ENCODE measurements at regions not wholly inside any gene's neighbourhood (a gene's known extent, or its start where the extent isn't known, plus 50 kb on each side); places are given as distances from the start of the nearest gene placed in this dataset.
"Not testable (repeated sequence)": the region's sequence is repeated elsewhere in the genome, so short reads cannot be mapped to it uniquely, and the experiment has no call there.

DNA sequence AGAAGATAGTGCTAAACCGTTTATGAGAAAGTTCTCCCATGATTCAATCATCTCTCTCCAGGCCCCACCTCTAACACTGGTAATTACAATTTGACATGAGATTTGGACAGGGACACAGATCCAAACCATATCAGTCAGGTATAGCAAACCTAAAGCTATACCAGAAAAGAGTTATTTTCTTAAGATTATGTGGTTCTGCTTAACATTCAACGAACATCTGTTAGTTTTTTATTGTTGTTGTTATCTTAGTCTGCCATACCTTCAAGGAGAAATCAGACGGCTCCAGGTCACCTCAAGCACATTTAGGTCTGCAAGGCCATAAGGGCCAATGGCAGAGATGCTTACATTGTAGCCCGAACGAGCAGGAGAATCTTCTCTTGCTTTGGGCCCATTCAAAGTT is 89.5 kb upstream of the ETV3 start:
- Histone ChIP-seq H3K9me3 (ENCODE audit: control insufficient read depth, insufficient read depth, low read depth, low read length) (peaks cover 16% of the 10 kb centered on the region), H3K36me3 (ENCODE audit: control insufficient read depth, insufficient read depth, low read length) (no peaks in the 10 kb centered on the region), H3K4me1 (ENCODE audit: control insufficient read depth, insufficient read depth, low read length) (peaks cover 7% of the 10 kb centered on the region; the same call in 1 of the 2 replicates), H3K27ac (ENCODE audit: low read depth, low read length) (no peak overlapping the region), H3K9ac (ENCODE audit: low read length) (no peak overlapping the region), H3K4me3 (ENCODE audit: low read depth, low read length) (no peak overlapping the region), H3K27me3 (ENCODE audit: control insufficient read depth, insufficient read depth, low read length) (peaks cover 5% of the 10 kb centered on the region; the same call in 1 of the 2 replicates)

DNA sequence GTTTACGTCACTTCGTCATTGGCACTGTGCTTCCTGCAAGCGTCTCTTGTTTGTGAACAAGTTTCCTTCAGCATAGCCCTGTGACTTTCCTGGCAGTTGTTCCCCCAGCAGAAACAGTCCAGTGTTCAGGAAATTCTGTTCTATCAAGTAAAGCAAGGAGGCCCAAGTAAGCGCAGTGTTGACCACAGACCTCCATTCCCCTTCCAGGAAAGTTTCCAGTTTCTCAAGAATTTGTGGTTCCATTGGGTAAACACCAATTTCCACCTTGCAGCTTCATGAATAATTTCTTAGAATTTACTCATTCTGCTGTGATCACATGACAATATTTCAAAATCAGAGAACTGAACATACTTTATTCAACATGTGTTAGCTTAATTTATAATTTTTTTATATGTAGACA is 88.5 kb upstream of the ETV3 start:
- Histone ChIP-seq H3K27ac (ENCODE audit: low read depth, low read length) (no peak overlapping the region), H3K4me3 (ENCODE audit: low read depth, low read length) (no peak overlapping the region), H3K9ac (ENCODE audit: low read length) (no peak overlapping the region), H3K4me1 (ENCODE audit: control insufficient read depth, insufficient read depth, low read length) (peaks cover 7% of the 10 kb centered on the region; the same call in 1 of the 2 replicates), H3K9me3 (ENCODE audit: control insufficient read depth, insufficient read depth, low read depth, low read length) (peaks cover 16% of the 10 kb centered on the region), H3K27me3 (ENCODE audit: control insufficient read depth, insufficient read depth, low read length) (peaks cover 5% of the 10 kb centered on the region; the same call in 1 of the 2 replicates), H3K36me3 (ENCODE audit: control insufficient read depth, insufficient read depth, low read length) (no peaks in the 10 kb centered on the region)

DNA sequence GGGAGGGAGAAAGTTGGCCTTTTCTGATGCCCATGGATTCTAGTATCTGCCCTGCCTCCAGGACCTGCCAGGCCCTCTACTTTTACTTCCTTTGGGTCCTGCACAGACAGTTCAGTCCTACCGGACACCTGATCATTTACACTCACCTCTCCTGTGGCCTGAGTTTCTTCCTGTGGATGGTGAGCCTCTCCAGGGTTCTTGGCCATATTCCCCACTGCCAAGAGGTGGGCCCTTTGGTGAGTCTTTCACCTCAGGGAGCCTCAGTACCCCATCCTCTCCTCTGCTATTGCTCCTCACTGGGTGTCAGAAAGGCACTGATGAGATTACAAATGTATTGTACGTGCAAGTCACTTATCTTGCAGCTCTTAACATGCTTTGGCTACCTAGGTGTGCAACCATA is 81.4 kb upstream of the ETV3 start:
- H3K9me3 ChIP-seq (ENCODE audit: control insufficient read depth, insufficient read depth, low read depth, low read length): peaks cover 6% of the 10 kb centered on the region; the same call in 1 of the 2 replicates
- no peak overlapping the region for H3K27ac ChIP-seq (ENCODE audit: low read depth, low read length)

DNA sequence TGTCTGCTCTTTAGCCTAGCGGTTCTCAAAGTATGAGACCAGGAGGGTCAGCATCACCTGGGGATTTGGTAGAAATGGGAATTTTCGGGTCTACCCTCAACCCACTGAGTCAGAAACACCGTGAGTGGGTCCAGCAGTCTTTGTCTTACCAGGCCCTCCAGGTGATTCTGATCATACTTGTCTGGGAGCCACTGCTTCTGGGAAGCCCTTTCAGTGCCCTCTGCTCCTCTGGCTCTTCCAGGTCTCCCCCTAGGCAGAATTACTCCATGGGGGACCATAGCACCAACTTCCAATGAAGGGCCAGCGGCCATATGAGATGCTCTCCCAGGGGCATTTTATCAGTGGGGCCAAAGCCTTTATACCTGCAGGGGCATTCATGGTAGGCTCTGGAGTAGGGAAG is 81.0 kb upstream of the ETV3 start:
- H3K36me3 ChIP-seq (ENCODE audit: control insufficient read depth, insufficient read depth, low read length): no peaks in the 10 kb centered on the region
- no peaks in the 10 kb centered on the region for H3K27me3 ChIP-seq (ENCODE audit: control insufficient read depth, insufficient read depth, low read length)
- H3K4me3 ChIP-seq (ENCODE audit: low read depth, low read length): no peak overlapping the region
- no peaks in the 10 kb centered on the region for H3K4me1 ChIP-seq (ENCODE audit: control insufficient read depth, insufficient read depth, low read length)
- no peak overlapping the region for H3K27ac ChIP-seq (ENCODE audit: low read depth, low read length)
- H3K9ac ChIP-seq (ENCODE audit: low read length): no peak overlapping the region
- H3K9me3 ChIP-seq (ENCODE audit: control insufficient read depth, insufficient read depth, low read depth, low read length): peaks cover 6% of the 10 kb centered on the region; the same call in 1 of the 2 replicates

More for the DNA sequence above, 81.4 kb upstream of the ETV3 start:
- Histone ChIP-seq H3K9ac (ENCODE audit: low read length) (no peak overlapping the region), H3K4me1 (ENCODE audit: control insufficient read depth, insufficient read depth, low read length) (no peaks in the 10 kb centered on the region), H3K27me3 (ENCODE audit: control insufficient read depth, insufficient read depth, low read length) (no peaks in the 10 kb centered on the region), H3K4me3 (ENCODE audit: low read depth, low read length) (no peak overlapping the region), H3K36me3 (ENCODE audit: control insufficient read depth, insufficient read depth, low read length) (no peaks in the 10 kb centered on the region)

DNA sequence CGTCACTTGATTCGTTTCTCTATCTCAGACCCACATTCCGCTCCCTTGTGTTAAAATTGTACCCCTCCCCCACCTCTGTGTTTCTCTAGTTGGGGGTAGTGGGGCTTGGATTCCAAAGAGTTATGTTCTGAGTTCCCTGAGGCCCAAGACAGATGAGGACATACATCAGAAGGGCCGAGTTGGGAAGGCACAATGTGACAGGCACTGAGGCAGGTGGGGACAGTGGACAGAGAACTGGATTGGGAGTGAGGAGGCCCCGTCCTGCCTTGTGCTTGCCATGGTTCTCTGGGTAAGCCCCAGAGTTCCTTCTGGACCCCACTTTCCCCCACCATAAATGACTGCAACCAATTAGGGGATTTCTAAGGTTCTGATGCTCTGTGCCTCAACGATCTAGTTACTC is 80.5 kb upstream of the ETV3 start:
- H3K27me3 ChIP-seq (ENCODE audit: control insufficient read depth, insufficient read depth, low read length): no peaks in the 10 kb centered on the region
- no peaks in the 10 kb centered on the region for H3K36me3 ChIP-seq (ENCODE audit: control insufficient read depth, insufficient read depth, low read length)
- no peak overlapping the region for H3K9ac ChIP-seq (ENCODE audit: low read length)
- no peaks in the 10 kb centered on the region for H3K4me1 ChIP-seq (ENCODE audit: control insufficient read depth, insufficient read depth, low read length)
- H3K4me3 ChIP-seq (ENCODE audit: low read depth, low read length): no peak overlapping the region
- H3K9me3 ChIP-seq (ENCODE audit: control insufficient read depth, insufficient read depth, low read depth, low read length): peaks cover 10% of the 10 kb centered on the region; the same call in 1 of the 2 replicates
- no peak overlapping the region for H3K27ac ChIP-seq (ENCODE audit: low read depth, low read length)

DNA sequence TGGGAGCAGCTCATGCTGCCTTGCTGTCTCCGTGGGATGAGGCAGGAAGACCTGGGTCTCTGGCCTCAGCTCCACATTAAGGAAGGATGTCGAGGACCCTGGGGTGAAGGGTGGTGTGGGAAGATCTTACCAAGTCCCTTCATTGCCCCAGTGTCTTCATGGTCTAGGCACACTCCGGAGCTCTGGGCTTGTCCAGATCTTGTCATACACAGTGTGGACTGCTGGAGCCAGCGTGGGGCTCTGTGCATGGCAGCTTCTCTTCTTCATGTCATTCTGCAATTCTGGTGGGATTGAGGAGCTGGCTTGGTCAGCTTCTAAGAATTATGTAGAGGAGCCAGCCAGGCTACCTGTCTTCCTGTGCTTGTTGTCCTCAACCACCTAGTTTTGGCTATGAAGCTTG is 79.3 kb upstream of the ETV3 start:
- Histone ChIP-seq H3K36me3 (ENCODE audit: control insufficient read depth, insufficient read depth, low read length) (no peaks in the 10 kb centered on the region), H3K9ac (ENCODE audit: low read length) (no peak overlapping the region), H3K27me3 (ENCODE audit: control insufficient read depth, insufficient read depth, low read length) (no peaks in the 10 kb centered on the region), H3K9me3 (ENCODE audit: control insufficient read depth, insufficient read depth, low read depth, low read length) (peaks cover 17% of the 10 kb centered on the region; the same call in 1 of the 2 replicates), H3K4me3 (ENCODE audit: low read depth, low read length) (no peak overlapping the region), H3K27ac (ENCODE audit: low read depth, low read length) (no peak overlapping the region), H3K4me1 (ENCODE audit: control insufficient read depth, insufficient read depth, low read length) (no peaks in the 10 kb centered on the region)

DNA sequence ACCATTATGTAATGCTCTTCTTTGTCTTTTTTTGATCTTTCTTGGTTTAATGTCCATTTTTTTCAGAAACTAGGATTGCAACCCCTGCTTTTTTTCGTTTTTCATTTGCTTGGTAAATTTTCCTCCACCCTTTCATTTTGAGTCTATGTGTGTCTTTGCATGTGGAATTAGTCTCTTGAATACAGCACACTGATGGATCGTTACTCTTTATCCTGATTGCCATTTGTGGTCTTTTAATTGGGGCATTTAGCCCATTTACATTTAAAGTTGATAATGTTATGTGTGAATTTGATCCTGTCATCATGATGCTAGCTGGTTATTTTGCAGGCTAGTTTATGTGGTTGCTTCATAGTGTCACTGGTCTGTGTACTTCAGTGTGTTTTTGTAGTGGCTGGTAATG is 75.6 kb upstream of the ETV3 start:
- no peaks in the 10 kb centered on the region for H3K4me1 ChIP-seq (ENCODE audit: control insufficient read depth, insufficient read depth, low read length)

DNA sequence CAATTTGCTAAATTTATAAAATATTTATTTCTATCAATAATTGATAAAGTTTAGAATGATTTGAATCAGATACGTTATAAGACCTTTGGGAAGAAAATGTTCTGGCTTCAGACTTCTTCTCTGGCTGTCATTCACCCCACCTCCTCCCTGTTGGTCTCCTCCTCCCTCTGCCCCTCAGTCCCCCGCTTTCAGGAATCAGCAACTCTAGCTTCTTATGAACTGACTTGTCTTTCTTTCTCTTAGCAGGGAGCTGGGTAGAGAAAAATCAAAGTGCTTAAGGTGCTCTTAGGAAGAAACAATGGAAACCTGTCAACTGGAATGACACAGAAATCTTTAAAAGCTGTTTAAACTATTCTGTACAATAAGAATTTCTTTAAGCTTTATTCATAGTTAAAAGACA is 71.3 kb upstream of the ETV3 start:
- Histone ChIP-seq H3K4me1 (ENCODE audit: control insufficient read depth, insufficient read depth, low read length) (no peaks in the 10 kb centered on the region), H3K9ac (ENCODE audit: low read length) (no peak overlapping the region), H3K4me3 (ENCODE audit: low read depth, low read length) (no peak overlapping the region), H3K9me3 (ENCODE audit: control insufficient read depth, insufficient read depth, low read depth, low read length) (peaks cover 16% of the 10 kb centered on the region; the same call in 1 of the 2 replicates), H3K27me3 (ENCODE audit: control insufficient read depth, insufficient read depth, low read length) (no peaks in the 10 kb centered on the region), H3K36me3 (ENCODE audit: control insufficient read depth, insufficient read depth, low read length) (no peaks in the 10 kb centered on the region), H3K27ac (ENCODE audit: low read depth, low read length) (no peak overlapping the region)

More for the DNA sequence above, 75.6 kb upstream of the ETV3 start:
- Histone ChIP-seq H3K27ac (ENCODE audit: low read depth, low read length) (no peak overlapping the region), H3K36me3 (ENCODE audit: control insufficient read depth, insufficient read depth, low read length) (no peaks in the 10 kb centered on the region), H3K9me3 (ENCODE audit: control insufficient read depth, insufficient read depth, low read depth, low read length) (peaks cover 22% of the 10 kb centered on the region; the same call in 1 of the 2 replicates), H3K4me3 (ENCODE audit: low read depth, low read length) (no peak overlapping the region), H3K27me3 (ENCODE audit: control insufficient read depth, insufficient read depth, low read length) (no peaks in the 10 kb centered on the region), H3K9ac (ENCODE audit: low read length) (no peak overlapping the region)

DNA sequence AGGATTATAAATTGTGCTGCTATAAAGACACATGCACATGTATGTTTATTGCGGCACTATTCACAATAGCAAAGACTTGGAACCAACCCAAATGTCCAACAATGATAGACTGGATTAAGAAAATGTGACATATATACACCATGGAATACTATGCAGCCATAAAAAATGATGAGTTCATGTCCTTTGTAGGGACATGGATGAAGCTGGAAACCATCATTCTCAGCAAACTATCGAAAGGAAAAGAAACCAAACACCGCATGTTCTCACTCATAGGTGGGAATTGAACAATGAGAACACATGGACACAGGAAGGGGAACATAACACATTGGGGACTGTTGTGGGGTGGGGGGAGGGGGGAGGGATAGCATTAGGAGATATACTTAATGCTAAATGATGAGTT is 67.8 kb upstream of the ETV3 start:
- H3K4me3 ChIP-seq (ENCODE audit: low read depth, low read length); H3K4me1 ChIP-seq (ENCODE audit: control insufficient read depth, insufficient read depth, low read length); H3K9ac ChIP-seq (ENCODE audit: low read length); H3K27me3 ChIP-seq (ENCODE audit: control insufficient read depth, insufficient read depth, low read length); H3K27ac ChIP-seq (ENCODE audit: low read depth, low read length); H3K36me3 ChIP-seq (ENCODE audit: control insufficient read depth, insufficient read depth, low read length); H3K9me3 ChIP-seq (ENCODE audit: control insufficient read depth, insufficient read depth, low read depth, low read length): not testable (repeated sequence)

DNA sequence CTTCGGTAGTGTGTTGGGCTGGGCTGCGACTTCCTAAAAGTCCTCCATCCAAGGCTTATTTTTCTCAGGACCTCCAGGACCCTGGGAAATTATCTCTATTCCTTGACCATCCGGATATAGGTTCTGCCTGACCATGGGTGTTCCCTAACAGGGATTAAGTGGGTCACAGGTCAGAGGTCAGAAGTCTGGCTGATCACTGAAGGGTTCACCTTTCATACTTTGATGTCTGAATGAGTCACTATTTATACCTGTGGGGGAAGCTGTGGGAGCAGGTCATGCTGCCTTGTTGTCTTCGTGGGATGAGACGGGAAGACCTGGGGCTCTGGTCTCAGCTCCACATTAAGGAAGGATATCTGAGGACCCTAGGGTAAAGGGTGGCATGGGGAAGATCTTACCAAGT is 65.0 kb upstream of the ETV3 start:
- Histone ChIP-seq H3K36me3 (ENCODE audit: control insufficient read depth, insufficient read depth, low read length) (no peaks in the 10 kb centered on the region), H3K4me3 (ENCODE audit: low read depth, low read length) (no peak overlapping the region), H3K9me3 (ENCODE audit: control insufficient read depth, insufficient read depth, low read depth, low read length) (no peaks in the 10 kb centered on the region), H3K27ac (ENCODE audit: low read depth, low read length) (no peak overlapping the region), H3K9ac (ENCODE audit: low read length) (no peak overlapping the region), H3K27me3 (ENCODE audit: control insufficient read depth, insufficient read depth, low read length) (no peaks in the 10 kb centered on the region), H3K4me1 (ENCODE audit: control insufficient read depth, insufficient read depth, low read length) (peaks cover 4% of the 10 kb centered on the region; the same call in 1 of the 2 replicates)

DNA sequence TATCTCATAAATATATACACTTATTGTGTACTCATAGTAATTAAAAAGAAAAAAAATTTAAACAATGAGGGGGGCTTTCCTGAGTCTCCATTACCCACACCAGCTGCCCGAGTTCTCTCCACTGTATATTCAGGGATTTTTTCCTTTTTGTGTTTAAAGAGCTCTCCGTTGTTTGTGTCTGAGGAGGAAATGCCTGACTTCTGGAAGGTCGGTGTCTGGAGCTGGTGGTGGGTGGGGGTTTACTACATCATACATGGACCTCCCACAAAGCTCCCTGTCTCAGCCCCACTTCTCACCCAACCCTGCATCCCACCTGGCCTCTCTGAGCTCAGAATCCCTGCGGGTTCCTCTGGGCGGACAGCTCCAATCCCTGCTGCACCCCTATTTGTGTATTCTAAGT is 64.1 kb upstream of the ETV3 start:
- H3K27ac ChIP-seq (ENCODE audit: low read depth, low read length): no peak overlapping the region
- H3K4me1 ChIP-seq (ENCODE audit: control insufficient read depth, insufficient read depth, low read length): peaks cover 12% of the 10 kb centered on the region
- H3K27me3 ChIP-seq (ENCODE audit: control insufficient read depth, insufficient read depth, low read length): no peaks in the 10 kb centered on the region
- no peak overlapping the region for H3K4me3 ChIP-seq (ENCODE audit: low read depth, low read length)
- no peaks in the 10 kb centered on the region for H3K9me3 ChIP-seq (ENCODE audit: control insufficient read depth, insufficient read depth, low read depth, low read length)
- no peaks in the 10 kb centered on the region for H3K36me3 ChIP-seq (ENCODE audit: control insufficient read depth, insufficient read depth, low read length)
- no peak overlapping the region for H3K9ac ChIP-seq (ENCODE audit: low read length)

DNA sequence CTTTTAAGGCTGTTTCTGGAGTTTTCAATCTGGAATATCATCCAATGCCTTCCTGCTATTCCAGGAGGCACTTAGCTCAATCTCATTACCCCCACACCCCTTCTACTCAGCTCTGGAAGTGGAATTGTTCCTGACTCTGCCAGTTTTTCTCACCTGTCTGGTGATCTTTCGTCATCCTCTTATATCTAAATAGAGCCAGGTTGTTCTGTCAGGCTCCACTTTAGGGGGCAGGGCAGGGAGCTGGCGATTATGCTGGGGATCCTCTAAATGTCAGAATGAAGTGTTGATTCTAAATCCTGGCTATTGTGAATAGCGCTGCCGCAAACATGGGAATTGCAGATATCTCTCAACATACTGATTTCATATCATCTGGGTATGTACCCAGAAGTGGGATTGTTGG is 63.6 kb upstream of the ETV3 start:
- H3K27me3 ChIP-seq (ENCODE audit: control insufficient read depth, insufficient read depth, low read length): no peaks in the 10 kb centered on the region
- H3K36me3 ChIP-seq (ENCODE audit: control insufficient read depth, insufficient read depth, low read length): no peaks in the 10 kb centered on the region
- H3K4me1 ChIP-seq (ENCODE audit: control insufficient read depth, insufficient read depth, low read length): peaks cover 13% of the 10 kb centered on the region

More for the DNA sequence above, 63.6 kb upstream of the ETV3 start:
- Histone ChIP-seq H3K27ac (ENCODE audit: low read depth, low read length) (no peak overlapping the region), H3K9me3 (ENCODE audit: control insufficient read depth, insufficient read depth, low read depth, low read length) (no peaks in the 10 kb centered on the region), H3K9ac (ENCODE audit: low read length) (no peak overlapping the region), H3K4me3 (ENCODE audit: low read depth, low read length) (no peak overlapping the region)

Measured in HUES6 (cell line).